ENCODE measurements at regions not wholly inside any gene's neighbourhood (a gene's known extent, or its start where the extent isn't known, plus 50 kb on each side); places are given as distances from the start of the nearest gene placed in this dataset.

DNA sequence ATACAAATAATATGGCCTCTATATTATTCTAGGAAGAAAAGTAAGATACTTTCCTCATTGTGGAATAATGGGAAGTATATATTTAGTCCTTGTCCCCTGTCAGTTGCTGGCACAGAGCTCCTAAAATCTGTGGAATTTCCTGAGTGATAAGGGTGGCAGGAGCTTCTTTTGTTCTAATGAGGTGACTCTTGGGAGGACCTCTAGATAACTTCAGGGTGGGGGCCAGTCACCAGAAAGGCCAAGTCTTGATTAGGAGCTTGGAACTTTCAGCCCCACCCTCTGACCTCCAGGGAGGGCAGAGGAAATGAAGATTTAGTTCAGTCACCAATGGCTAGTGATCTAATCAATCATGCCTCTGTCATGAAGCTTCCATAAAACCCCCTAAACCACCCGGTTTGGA is 179.9 kb upstream of the PRICKLE1 start:
- TF ChIP-seq, protein P1, sequence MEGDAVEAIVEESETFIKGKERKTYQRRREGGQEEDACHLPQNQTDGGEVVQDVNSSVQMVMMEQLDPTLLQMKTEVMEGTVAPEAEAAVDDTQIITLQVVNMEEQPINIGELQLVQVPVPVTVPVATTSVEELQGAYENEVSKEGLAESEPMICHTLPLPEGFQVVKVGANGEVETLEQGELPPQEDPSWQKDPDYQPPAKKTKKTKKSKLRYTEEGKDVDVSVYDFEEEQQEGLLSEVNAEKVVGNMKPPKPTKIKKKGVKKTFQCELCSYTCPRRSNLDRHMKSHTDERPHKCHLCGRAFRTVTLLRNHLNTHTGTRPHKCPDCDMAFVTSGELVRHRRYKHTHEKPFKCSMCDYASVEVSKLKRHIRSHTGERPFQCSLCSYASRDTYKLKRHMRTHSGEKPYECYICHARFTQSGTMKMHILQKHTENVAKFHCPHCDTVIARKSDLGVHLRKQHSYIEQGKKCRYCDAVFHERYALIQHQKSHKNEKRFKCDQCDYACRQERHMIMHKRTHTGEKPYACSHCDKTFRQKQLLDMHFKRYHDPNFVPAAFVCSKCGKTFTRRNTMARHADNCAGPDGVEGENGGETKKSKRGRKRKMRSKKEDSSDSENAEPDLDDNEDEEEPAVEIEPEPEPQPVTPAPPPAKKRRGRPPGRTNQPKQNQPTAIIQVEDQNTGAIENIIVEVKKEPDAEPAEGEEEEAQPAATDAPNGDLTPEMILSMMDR (IDR thresholded peaks at IDR 0.05 in 2 of 3, conservative IDR thresholded peaks at IDR 0.05 in 1 of 3; ENCODE audit: borderline replicate concordance in 1 of 3, insufficient read depth in 1 of 3, low read depth in 2 of 3, low read length in 2 of 3) = no peak
- TF ChIP-seq, protein P2, sequence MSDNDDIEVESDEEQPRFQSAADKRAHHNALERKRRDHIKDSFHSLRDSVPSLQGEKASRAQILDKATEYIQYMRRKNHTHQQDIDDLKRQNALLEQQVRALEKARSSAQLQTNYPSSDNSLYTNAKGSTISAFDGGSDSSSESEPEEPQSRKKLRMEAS (IDR thresholded peaks at IDR 0.05) = no peak
- TF ChIP-seq EZH2phosphoT487 (IDR thresholded peaks at IDR 0.05; ENCODE audit: borderline replicate concordance) (no peak), EGR1 (IDR thresholded peaks at IDR 0.05; ENCODE audit: low read depth) (no peak), JUND (IDR thresholded peaks at IDR 0.05) (no peak)
- TF ChIP-seq, protein P3, sequence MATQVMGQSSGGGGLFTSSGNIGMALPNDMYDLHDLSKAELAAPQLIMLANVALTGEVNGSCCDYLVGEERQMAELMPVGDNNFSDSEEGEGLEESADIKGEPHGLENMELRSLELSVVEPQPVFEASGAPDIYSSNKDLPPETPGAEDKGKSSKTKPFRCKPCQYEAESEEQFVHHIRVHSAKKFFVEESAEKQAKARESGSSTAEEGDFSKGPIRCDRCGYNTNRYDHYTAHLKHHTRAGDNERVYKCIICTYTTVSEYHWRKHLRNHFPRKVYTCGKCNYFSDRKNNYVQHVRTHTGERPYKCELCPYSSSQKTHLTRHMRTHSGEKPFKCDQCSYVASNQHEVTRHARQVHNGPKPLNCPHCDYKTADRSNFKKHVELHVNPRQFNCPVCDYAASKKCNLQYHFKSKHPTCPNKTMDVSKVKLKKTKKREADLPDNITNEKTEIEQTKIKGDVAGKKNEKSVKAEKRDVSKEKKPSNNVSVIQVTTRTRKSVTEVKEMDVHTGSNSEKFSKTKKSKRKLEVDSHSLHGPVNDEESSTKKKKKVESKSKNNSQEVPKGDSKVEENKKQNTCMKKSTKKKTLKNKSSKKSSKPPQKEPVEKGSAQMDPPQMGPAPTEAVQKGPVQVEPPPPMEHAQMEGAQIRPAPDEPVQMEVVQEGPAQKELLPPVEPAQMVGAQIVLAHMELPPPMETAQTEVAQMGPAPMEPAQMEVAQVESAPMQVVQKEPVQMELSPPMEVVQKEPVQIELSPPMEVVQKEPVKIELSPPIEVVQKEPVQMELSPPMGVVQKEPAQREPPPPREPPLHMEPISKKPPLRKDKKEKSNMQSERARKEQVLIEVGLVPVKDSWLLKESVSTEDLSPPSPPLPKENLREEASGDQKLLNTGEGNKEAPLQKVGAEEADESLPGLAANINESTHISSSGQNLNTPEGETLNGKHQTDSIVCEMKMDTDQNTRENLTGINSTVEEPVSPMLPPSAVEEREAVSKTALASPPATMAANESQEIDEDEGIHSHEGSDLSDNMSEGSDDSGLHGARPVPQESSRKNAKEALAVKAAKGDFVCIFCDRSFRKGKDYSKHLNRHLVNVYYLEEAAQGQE (IDR thresholded peaks at IDR 0.05; ENCODE audit: low read depth) = no peak
